ENCODE measurements at regions not wholly inside any gene's neighbourhood (a gene's known extent, or its start where the extent isn't known, plus 50 kb on each side); places are given as distances from the start of the nearest gene placed in this dataset.

GRCh38 chr16:61371388-61371787 is 664.9 kb downstream of the CDH8 start:
- H3K36me3 ChIP-seq (ENCODE audit: control insufficient read depth in 4 of 4, insufficient read depth in 3 of 4, low read depth in 1 of 4, low read length in 3 of 4), result no peaks in the 10 kb centered on the region
- no peak overlapping the region for H3K27ac ChIP-seq (ENCODE audit: low read depth in 1 of 2, low read length in 2 of 2)
- H3K9ac ChIP-seq (ENCODE audit: low read depth in 1 of 2, low read length in 2 of 2), result no peak overlapping the region
- TF ChIP-seq GABPA (IDR thresholded peaks at IDR 0.05 in 1 of 2, conservative IDR thresholded peaks at IDR 0.05 in 1 of 2) (no peak), MAX (IDR thresholded peaks at IDR 0.05) (no peak), CTCF (IDR thresholded peaks at IDR 0.05; ENCODE audit: low read depth, low read length, missing input control) (no peak), RXRA (IDR thresholded peaks at IDR 0.05) (no peak), FOXA1 (IDR thresholded peaks at IDR 0.05) (no peak), NR2F2 (IDR thresholded peaks at IDR 0.05) (no peak), HNF4G (IDR thresholded peaks at IDR 0.05) (no peak), TAF1 (conservative IDR thresholded peaks at IDR 0.05) (no peak), RAD21 (IDR thresholded peaks at IDR 0.05) (no peak), EGR1 (IDR thresholded peaks at IDR 0.05; ENCODE audit: low read depth in 2 of 2) (no peak)
- H3K4me1 ChIP-seq (ENCODE audit: control insufficient read depth in 4 of 4, insufficient read depth in 4 of 4, low read length in 3 of 4), result no peaks in the 10 kb centered on the region
- H3K9me3 ChIP-seq (ENCODE audit: control insufficient read depth in 4 of 4, low read length in 3 of 4), result no peaks in the 10 kb centered on the region
- DNase-seq (ENCODE audit: low spot score), result no peak
- 81% methylated on average over 2 of the region's 2 CpGs for WGBS
- no peak overlapping the region for H3K4me3 ChIP-seq (ENCODE audit: low read depth in 1 of 3, low read length in 3 of 3)
- no peaks in the 10 kb centered on the region for H3K27me3 ChIP-seq (ENCODE audit: control insufficient read depth in 4 of 4, insufficient read depth in 4 of 4, low read length in 3 of 4)

- DNase-seq (ENCODE audit: low spot score), result no peak
- Histone ChIP-seq H3K4me3 (ENCODE audit: low read depth in 1 of 3, low read length in 3 of 3) (no peak overlapping the region), H3K4me1 (ENCODE audit: control insufficient read depth in 4 of 4, insufficient read depth in 4 of 4, low read length in 3 of 4) (no peaks in the 10 kb centered on the region), H3K9me3 (ENCODE audit: control insufficient read depth in 4 of 4, low read length in 3 of 4) (no peaks in the 10 kb centered on the region), H3K27ac (ENCODE audit: low read depth in 1 of 2, low read length in 2 of 2) (no peak overlapping the region), H3K36me3 (ENCODE audit: control insufficient read depth in 4 of 4, insufficient read depth in 3 of 4, low read depth in 1 of 4, low read length in 3 of 4) (no peaks in the 10 kb centered on the region), H3K27me3 (ENCODE audit: control insufficient read depth in 4 of 4, insufficient read depth in 4 of 4, low read length in 3 of 4) (no peaks in the 10 kb centered on the region), H3K9ac (ENCODE audit: low read depth in 1 of 2, low read length in 2 of 2) (no peak overlapping the region)
- WGBS, result 57% methylated on average over 2 of the region's 2 CpGs
- no peak for TF ChIP-seq JUND (IDR thresholded peaks at IDR 0.05)
- TF ChIP-seq ATF3 (IDR thresholded peaks at IDR 0.05), result no peak
- TF ChIP-seq GABPA (IDR thresholded peaks at IDR 0.05 in 1 of 2, conservative IDR thresholded peaks at IDR 0.05 in 1 of 2), result no peak
- TF ChIP-seq MAX (IDR thresholded peaks at IDR 0.05), result no peak
- TF ChIP-seq SP1 (IDR thresholded peaks at IDR 0.05), result no peak
- no peak for TF ChIP-seq CTCF (IDR thresholded peaks at IDR 0.05; ENCODE audit: low read depth, low read length, missing input control)
- TF ChIP-seq HNF4G (IDR thresholded peaks at IDR 0.05), result no peak
- no peak for TF ChIP-seq YY1 (IDR thresholded peaks at IDR 0.05)
- no peak for TF ChIP-seq EGR1 (IDR thresholded peaks at IDR 0.05; ENCODE audit: low read depth in 2 of 2)
- no peak for TF ChIP-seq TAF1 (conservative IDR thresholded peaks at IDR 0.05)
- no peak for TF ChIP-seq RXRA (IDR thresholded peaks at IDR 0.05)
These were observed 665.7 kb downstream of the CDH8 start for GRCh38 chr16:61370564-61370963.

Data from liver (tissue), 8 donors.